Epithelial cell of prostate (primary cell): ENCODE measurements at regions not wholly inside any gene's neighbourhood (a gene's known extent, or its start where the extent isn't known, plus 50 kb on each side); places are given as distances from the start of the nearest gene placed in this dataset.
"Not testable (repeated sequence)": the region's sequence is repeated elsewhere in the genome, so short reads cannot be mapped to it uniquely, and the experiment has no call there.

Experiments
- DNase-seq: peaks from one replicate; pipeline ENCODE4 v3.0.0-alpha.2; 2011; ENCODE audit warnings: low read depth, low spot score
- H3K27ac ChIP-seq: fragments of 450-650 bp; 2 replicates; pipeline ENCODE4 v1.5.1; 2017; ENCODE audit warnings: mild to moderate bottlenecking

DNA sequence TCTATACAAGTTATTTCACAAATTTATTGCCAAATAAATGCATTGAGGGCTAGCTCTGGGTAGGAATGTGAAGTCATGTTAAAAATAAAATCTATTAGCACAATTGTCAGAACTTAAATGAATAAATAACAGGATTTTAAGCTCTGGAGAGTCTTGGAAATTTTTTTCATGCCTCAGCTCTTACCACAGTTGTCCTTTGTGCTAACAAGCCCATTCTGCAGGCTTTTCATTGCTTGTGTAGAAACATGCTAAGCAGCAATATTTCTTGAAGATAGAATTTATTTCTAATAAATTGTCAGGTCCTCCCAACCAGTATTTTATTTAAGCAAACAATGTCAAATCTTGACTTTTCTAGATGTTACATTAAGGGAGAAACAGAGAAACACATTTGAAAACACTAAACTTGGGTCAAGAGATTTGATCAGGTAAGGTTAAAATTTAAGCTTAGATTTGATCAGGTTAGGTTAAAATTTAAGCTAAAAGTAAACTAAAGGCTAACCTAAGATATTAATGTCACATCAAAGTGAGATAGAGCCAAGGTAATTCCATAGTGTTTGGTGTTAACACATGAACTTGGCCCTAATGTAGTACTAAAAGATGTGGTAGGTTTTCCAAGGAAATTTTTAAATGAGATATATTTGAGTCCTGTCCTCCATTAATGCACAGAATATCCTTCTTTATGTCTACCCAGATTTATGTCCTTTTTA, 179.1 kb upstream of the IL1RAPL1 start:
- no peak for DNase-seq
- no peak overlapping the region for H3K27ac ChIP-seq

DNA sequence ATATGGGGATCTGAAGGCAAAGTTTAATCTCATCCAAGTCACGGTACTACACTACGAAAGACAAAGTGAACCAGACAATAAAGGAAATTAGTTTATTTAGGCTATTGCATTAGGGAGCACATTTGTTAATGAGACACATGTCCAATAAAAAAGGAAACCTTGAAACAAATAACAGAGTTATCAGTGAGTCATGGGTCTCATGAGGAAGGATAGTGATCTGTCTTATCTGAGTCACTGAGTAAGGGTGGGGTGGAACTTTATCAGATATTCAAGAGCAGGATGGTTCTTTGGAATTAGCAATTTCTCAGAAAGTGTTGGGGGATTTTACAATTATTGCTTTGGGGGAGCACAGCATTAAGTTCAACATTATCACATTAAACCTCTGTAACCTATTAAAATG, 188.9 kb upstream of the IL1RAPL1 start:
- no peak for DNase-seq

DNA sequence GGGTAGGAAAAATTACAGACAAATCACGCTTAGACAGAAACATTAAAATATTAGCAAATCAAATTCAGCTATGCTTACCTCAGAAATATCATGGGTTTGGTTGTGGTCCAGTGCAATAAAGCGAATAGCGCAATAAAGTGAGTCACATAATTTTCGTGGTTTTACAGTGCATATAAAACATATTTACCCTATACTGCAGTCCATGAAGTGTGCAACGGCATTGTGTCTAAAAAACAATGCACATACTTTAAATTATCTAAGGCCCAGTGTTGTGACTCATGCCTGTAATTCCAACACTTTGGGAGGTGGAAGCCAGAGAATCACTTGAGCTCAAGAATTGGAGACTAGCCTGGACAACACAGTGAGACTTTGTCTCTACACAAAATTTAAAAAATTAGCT, 195.7 kb upstream of the IL1RAPL1 start:
- DNase-seq: no peak
- no peak overlapping the region for H3K27ac ChIP-seq

More for the DNA sequence above, 188.9 kb upstream of the IL1RAPL1 start:
- H3K27ac ChIP-seq: no peak overlapping the region

DNA sequence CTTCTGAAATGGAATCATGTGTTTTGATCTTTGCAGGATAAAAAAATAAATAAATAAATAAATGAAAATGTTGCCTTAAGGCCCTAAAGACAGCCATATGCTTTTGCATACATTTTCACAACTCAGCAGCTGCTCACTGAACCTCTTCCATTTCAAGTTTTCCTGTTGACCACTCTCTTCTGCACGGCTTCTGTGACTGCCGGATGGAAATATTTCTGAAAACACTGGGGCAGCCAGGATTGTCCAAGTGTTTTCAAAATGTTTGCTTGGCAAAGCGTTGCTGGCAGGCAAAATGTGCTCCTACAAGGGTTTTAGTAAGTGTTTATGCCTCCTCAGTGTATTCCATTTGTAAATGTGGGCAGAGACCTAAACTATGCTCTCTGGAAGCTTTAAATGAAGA, 208.1 kb upstream of the IL1RAPL1 start:
- H3K27ac ChIP-seq: no peak overlapping the region
- DNase-seq: no peak

DNA sequence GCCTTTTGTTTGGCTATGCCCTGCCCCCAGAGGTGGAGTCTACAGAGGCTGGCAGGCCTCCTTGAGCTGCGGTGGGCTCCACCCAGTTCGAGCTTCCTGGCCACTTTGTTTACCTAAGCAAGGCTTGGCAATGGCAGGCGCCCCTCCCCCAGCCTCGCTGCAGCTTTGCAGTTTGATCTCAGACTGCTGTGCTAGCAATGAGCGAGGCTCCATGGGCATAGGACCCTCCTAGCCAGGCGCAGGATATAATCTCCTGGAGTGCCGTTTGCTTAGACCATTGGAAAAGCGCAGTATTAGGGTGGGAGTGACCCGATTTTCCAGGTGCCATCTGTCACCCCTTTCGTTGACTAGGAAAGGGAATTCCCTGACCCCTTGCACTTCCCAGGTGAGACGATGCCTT, 219.6 kb upstream of the IL1RAPL1 start:
- DNase-seq, H3K27ac ChIP-seq: not testable (repeated sequence)

DNA sequence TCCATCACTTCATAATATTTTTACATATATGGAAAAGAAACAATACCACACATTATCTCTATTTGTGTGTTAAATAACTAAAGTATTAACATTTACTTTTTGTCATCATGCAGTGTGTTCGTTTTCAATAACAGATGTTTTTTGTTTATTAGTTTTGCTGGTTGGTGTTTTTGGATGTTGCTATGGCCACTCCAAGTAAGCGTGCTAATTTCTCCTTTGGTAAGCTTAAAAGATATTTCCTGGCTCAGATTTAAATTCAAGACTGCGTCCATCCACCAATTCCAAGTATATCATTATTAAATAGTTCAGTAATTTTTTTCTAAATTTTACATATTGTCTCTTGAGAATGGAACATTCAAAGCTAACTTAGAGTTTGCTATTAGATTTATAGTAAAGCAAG, 235.4 kb upstream of the IL1RAPL1 start:
- H3K27ac ChIP-seq: no peak overlapping the region
- DNase-seq: no peak

DNA sequence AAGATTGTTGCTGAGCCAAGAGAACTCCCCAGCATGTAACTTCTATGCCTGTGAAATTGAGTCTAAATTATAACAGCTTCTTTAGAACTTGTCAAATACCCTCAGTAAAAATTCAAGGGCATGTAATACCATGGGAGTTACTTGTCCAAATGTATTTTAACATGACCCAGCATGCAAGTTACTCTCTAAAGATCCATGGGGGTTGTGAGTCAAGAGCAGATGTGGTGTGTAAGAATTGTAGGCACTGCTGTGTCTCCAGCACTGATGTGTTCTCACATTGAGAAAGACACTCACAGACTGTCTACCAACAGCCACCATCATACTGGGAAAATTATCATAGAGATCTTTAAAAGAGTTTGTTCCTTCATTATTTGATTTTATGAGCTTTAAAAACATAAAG, 237.4 kb upstream of the IL1RAPL1 start:
- DNase-seq: peak; percentile 3

DNA sequence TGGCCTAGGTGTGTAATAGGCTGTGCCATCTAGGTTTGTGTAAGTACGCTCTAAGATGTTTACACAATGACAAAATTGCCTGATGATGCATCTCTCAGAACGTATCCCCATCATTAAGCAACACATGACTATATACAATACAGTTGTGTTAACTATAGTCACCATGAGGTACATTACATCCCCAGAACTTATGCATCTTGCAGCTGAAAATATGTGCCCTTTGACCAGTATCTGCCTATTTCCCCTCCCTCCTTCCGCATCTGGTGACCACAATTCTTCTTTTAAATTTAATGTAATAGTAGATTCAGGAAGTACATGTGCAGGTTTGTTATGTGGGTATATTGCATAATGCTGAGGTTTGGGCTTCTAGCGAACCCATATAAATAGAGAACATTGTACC, 239.8 kb upstream of the IL1RAPL1 start:
- no peak for DNase-seq

More for the DNA sequence above, 237.4 kb upstream of the IL1RAPL1 start:
- no peak overlapping the region for H3K27ac ChIP-seq

DNA sequence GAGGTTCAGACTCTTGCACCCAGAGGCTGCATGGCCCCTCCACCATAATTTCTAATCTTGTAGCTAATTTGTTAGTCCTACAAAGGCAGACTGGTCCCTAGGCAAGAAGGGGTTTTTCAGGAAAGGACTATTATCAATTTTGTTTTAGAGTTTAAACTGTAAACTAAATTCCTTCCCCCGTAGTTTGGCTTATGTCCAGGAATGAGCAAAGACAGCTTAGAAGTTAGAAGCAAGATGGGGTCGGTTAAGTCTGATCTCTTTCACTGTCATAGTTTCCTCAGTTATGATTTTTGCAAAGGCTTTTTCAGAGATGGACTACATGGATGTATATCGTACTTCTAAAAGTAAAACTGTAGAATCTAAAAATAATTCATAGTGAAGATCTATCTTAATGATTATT, 258.1 kb upstream of the IL1RAPL1 start:
- no peak overlapping the region for H3K27ac ChIP-seq
- DNase-seq: no peak

More for the DNA sequence above, 239.8 kb upstream of the IL1RAPL1 start:
- H3K27ac ChIP-seq: no peak overlapping the region

DNA sequence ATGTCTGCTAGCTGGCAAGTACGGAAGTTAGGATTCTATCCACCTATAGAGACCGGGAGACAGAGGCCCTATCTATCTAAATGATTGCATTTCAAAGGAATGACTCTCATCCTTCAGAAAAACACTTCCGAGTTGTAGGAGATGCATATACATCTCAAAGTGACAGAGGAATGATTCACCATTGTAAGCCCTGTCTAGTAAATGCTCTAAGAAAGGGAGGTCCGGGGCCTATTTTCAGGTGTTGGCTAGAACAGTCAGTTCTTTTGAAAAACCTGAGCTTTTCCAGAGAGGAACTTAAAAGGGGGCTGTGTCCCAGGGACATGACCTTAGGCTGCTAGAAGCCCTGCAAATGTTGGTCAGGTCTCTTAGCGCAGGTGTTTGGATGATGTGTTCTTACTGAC, 262.9 kb upstream of the IL1RAPL1 start:
- no peak for DNase-seq
- no peak overlapping the region for H3K27ac ChIP-seq

DNA sequence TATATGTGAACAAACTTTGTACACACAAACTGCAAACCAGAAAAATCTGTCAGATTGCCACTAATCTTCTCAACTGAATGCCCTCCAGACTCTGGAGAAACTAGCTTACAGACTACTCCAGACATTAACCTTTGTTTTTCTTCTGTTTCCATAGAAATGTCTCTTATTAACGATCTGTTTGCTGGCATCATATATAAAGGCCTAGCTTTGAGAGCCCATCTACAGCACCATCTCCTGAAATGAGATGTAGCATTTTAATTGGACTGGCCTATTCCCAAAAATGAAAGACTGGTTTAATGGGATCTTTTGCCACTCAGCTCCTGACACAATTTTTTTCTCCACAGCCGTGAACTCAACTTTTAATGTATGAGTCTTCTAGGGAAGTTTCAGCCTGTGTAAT, 266.0 kb upstream of the IL1RAPL1 start:
- DNase-seq: no peak
- H3K27ac ChIP-seq: no peak overlapping the region

DNA sequence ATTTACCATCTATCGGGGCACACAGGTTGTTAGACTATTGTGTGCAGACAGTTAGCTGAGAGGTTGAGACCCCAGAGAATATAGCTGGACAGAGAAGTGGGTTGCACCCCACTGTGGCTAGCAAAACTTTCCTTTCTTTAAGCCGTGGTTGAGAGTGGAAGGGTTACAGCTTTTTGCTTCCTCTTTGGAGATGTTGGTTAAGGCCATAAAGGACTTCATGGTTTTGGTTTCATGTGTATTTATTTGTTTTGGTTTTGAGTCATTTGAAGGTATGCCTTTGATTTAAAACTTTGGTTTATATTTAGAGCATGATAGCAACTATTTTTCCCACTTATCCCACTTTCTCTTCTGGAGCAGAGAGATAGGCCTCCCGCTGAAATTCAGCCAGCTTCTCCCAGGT, 274.3 kb upstream of the IL1RAPL1 start:
- no peak overlapping the region for H3K27ac ChIP-seq
- no peak for DNase-seq

DNA sequence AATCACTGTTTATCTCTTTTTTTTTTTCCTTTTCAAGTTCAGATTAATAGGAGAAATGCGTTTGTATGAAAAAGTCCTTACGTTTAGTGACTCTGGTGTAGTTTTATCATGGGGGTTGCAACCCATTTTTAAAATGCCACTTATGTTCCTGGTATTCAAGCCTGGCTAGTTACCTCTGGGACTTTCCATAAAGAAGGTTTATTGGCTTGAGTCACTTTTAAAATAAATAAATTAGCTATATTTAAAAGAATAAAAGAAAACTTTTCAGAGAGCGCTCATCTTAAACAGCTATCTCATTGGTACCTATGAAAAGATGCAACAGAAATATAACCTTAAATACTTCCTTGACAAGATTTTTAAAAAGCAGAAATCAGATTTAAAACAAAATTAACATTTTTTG, 275.0 kb upstream of the IL1RAPL1 start:
- no peak overlapping the region for H3K27ac ChIP-seq
- DNase-seq: no peak

DNA sequence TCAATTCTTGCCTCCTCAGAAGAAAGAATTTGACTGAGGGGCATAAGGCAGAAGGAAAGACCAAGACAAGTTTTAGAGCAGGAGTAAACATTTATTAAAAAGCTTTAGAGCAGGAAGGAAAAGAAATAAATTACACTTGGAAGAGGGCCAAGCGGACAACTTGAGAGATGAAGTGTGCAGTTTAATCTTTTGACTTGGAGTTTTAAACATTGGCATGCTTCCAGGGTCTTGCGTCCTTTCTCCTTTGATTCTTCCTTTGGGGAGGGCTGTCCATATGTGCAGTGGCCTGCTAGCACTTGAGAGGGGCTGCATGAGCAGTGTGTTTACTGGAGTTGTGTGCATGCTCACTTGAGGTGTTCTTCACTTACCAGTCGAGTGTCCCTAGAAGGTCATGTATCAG, 275.8 kb upstream of the IL1RAPL1 start:
- no peak overlapping the region for H3K27ac ChIP-seq
- DNase-seq: no peak

DNA sequence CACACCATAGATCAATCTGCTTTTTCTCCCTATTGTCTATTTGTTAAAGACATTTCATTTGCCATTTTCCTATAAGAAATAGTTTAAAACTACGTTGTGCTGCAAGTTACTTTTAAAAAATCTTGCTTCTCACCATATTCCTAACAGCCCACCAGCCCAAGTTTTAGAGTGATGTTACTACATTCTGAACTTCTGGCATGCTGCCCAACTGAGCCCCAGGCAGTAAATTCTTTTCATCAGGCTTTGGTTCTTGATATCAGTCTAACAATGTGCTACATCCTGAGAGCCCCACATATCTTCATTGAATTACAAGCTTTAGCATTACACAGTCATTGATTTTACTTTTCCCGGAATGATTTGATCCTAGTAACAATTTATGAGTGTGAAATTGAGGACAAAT, 283.8 kb upstream of the IL1RAPL1 start:
- no peak overlapping the region for H3K27ac ChIP-seq
- no peak for DNase-seq

DNA sequence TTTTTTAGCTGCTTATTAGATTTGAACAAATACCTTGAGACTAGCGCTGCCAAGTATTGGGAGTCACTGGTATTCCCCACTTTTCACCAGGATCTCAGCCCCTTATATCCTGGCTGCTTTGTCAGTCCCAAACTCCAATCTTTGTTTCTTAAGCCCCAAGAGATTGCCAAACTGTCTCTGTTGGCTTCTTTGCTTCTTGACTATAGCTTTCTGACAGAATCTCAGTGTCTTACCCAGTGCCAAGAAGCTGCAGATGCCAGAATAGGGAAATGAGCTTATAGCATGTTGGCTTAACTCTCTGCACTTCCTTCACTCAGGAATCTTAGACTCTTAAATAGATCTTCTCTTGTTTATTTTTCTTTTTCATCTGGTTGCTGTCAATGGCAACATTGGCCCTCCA, 297.5 kb upstream of the DCAF8L1 start:
- no peak for DNase-seq
- H3K27ac ChIP-seq: no peak overlapping the region

DNA sequence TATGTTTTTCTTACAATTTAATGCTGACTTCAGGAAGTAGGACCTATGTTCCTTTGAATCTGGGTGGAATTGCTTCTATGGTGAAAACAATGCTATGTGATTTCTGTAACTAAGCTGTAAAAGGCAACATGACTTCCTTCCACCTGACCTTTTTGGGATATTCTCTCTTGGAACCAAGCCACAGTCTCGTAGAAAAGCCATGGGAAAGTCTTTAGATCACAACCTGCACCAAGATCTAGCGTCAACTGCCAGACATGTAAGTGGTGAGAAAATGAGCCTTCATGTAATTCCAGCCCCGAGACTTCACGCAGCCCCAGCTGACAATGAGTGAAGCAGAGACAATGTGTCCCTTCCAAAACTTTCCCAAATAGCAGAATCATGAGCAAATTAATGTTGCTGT, 297.0 kb upstream of the DCAF8L1 start:
- DNase-seq: no peak
- no peak overlapping the region for H3K27ac ChIP-seq

DNA sequence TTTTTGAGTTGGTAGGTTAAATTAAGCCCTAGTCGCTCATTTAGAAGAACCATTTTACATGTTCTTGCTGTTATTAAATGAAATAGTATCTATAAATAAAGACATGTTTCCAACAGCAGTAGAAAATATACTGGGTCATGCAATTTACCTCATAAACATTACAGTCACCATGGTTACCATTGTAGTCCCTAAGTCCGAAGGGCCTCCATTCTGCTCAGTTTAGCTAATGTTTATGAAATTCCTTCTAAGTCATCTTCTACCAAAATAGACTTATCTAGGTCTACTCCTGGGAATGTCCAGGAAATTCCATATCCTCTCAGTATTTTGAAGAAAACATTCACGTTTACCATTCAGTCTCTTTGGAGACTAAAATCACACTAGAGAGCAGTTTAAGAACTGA, 292.5 kb upstream of the DCAF8L1 start:
- no peak for DNase-seq
- H3K27ac ChIP-seq: no peak overlapping the region

DNA sequence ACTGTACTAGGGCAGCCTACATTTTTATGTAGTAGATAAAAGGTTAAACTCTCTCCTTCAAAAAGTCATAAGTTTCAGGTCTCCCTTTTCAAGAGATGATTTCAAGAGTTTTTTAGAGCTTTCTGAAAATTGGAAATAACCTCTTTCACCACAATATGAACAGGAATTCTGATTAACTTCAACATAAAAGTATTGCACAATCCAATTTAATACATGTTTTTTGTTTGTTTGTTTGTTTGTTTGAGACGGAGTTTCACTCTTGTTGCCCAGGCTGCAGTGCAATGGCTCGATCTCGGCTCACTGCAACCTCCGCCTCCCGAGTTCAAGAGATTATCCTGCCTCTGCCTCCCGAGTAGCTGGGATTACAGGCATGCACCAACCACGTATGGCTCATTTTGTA, 265.4 kb upstream of the DCAF8L1 start:
- no peak for DNase-seq
- H3K27ac ChIP-seq: no peak overlapping the region

DNA sequence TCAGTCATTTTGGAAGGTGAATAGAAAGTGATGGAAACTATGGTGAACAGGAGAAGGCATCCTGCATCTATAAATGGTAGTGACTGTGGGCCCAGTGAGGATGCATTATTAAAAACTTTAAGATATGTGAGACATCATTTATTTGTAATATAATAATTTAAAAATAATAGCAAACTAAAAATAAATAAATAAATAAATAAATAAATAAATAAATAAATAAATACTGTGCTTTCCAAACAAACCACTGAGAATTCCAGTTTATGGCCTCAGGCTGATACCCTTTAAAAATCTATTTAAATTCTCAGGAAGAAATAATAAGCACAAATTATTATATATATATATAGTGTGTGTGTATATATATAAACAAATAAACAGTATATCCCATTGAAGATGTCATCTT, 248.0 kb upstream of the DCAF8L1 start:
- DNase-seq: no peak
- no peak overlapping the region for H3K27ac ChIP-seq

DNA sequence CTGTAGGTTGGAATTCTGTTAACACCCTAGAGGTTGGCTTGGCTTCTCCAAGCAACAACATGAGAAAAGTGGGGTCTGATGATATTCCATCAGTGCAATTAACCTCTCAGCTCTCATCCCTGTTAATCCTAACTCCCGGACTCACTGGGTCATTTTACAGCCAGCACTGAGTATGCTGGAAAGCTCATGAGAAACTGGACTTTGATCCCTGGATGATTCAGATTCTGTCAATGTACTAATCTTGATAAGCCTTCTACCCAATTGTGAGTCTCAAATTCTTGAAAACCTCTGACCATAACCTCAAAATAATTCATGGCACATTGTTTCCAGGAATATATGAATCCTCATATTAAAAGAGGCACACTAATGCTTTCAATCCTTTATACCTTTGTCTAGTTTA, 244.3 kb upstream of the DCAF8L1 start:
- no peak overlapping the region for H3K27ac ChIP-seq
- DNase-seq: no peak

DNA sequence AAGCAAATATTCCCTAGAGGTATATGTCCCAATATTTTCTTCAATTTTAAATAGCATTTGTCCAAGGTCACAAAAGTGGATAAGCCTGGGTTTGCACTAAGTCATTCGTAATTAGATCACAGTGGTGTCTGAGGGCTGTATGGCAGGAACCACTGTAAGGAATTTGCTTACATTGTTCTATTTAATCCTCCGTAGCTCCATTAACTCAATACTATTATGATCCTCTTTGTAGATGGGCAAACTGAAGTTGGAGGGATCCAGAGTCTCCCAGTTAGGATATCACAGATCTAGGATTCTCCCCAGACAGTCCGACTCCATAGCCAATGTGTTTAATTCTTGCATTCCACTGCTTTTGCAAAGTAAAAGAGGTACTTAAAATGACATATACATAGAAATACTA, 242.7 kb upstream of the DCAF8L1 start:
- no peak for DNase-seq
- H3K27ac ChIP-seq: no peak overlapping the region

DNA sequence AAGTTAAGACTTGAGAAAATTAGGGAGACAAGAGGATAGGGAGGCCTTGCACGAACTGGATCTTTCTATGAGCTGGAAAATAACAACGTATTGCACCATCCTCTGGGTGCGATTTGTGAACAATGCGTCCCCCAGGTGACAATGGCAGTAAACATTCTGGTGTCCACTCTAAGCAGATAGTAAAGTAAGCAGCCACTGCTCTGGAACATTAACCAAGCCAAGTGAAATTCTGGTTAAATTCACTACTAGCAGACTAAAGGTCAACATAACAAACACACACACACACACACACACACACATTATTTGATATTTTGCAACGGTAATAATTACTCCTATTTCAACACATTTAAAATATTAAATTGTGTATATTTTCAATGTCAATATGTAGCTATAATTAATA, 242.2 kb upstream of the DCAF8L1 start:
- no peak for DNase-seq
- no peak overlapping the region for H3K27ac ChIP-seq
